ENCODE measurements at regions not wholly inside any gene's neighbourhood (a gene's known extent, or its start where the extent isn't known, plus 50 kb on each side); places are given as distances from the start of the nearest gene placed in this dataset.

DNA sequence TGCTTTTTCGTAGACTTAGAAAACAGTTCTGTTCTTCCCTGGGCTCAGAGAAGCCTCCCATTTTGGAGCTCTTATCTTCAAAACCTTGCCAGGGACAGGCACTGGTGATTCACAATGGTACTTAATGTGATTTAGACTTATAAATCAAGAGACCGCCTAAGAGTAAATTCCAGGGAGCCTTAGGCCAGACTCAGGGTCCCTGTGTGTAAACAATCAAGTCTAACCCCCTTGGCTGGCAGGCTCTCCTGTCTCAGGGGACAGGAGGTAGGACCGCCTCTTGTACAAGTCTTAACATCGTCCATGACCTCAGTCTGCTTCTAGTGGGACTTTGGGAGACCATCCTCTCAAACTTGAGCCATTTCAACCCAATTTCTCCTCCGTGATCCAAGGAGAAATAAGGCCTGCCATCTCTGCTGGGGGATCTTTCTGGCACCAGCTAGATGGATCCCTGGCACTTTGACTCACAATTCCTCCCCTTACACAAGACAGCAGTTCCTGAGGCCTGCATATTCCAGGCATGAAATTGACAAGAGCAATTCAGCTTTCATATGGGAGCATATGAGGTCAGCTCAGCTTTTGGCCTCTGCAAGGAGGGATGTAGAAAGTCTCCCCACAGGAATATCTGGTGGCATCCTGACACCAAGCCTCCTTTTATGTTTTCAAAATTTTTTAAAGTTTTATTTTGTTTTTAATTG lies 487.0 kb downstream of the TNS1 start:
- DNase-seq = no peak

DNA sequence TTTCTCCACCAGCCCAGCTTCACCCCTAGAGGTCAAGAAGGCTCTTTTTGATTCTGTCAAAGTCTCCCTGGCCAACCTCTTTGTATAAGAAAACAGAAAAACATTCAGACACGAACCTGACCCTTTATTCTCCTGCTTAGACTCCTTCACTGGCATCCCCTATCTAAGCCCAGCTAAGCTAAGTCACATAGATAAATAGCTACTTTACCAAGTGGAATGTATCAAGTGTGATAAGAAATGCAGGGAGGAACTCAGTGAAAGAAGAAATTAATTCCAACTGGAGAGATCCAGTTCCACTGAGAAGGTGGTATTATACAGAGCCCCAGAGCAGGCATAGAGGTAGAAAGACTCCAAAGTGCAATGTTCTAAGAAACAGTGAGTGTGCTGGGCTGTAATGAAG lies 489.5 kb downstream of the TNS1 start:
- no peak for DNase-seq

DNA sequence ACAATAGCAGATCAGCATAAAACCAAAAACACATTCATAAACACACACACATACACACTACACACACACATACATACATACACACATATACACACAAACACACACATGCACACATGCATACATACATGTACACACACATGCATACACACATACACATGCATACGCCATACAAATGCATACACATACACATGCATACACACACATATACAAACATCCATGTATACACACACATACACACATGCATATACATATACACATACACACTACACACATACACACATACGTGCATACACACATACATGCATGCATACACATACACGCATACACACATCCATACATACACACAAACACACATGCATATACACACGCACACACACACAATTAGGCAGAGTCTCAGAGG lies 490.1 kb downstream of the TNS1 start:
- DNase-seq = no peak

DNA sequence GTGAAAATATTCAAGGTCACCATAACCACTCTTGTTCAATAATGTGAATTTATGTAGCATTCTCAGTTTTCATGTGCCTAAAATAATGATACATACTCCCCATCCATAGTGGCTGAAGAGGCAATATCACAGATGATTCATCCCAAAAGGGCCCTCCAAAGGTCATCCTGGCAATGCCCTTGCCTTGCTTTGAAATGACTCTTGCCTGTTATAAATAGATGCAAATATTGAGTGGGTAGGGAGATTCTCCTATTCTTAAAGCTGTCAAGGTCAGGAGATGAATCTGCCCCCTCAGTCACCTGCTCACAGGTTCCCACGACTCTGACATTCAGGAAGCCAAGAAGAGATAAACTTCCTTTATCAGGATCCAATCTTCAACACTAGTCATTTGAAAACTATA lies 490.5 kb downstream of the TNS1 start:
- DNase-seq = no peak

DNA sequence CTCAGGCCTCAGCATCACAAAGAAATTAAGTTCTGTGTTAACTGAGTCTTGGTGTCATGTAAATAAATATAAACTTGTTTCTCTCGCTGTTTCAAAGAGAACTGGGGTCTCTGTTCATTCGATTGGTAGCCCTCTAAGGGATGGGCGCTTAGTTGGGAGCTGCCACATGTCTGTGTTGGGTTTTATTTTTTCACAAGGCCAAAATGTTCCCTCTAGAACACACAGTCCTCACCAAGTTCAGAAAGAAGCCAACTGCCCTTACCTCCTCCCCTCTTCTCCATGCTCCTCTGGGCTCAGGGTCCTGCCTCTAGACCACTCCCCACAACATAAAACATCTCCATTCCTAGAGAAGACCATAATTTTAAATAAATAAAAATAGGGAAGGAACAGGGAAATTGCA lies 490.9 kb downstream of the TNS1 start:
- no peak for DNase-seq

DNA sequence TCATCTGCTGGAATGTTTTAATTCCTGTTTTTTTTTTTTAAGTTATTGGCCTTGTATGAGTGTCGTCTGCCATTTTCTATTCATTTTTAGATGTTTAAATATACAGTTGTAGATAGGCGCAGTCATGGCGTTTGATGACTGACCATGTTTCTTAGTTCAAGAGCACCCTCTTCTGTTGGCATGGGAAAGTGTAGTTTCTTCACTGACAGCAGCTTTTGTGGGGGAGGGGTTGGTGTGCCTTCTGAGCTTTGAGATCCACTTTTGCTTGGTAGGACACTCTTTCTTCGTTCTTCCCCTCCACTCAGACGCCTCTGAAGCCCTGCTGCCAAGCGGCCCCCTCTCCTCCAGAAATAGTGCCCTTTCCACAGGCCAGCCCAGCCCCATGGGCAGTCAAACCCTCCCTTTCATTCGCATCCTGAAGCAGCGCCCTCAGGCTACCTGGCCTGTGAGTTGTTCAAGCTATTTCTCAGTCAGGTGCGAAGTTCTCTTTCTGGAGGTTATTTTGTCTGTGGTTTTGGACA lies 492.0 kb downstream of the TNS1 start:
- DNase-seq = peak; percentile 21

DNA sequence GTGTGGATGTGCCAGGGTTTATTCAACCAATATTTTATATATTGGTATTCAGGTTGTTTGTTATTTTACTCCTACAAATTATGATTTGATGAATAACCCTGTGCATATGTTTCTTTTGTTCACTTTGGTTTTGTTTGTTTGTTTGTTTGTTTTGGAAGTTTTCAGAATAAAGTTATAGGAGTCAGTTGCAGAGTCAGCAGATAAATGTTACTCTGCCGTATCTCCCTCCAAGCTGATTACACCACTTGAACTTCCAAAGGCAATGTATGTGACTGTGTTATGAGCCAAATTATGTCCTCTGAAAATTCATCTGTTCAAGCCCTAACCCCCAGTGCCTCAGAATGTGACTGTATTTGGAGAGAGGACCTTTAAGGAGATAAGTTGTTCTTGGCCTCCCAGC lies 497.5 kb downstream of the TNS1 start:
- no peak for DNase-seq

DNA sequence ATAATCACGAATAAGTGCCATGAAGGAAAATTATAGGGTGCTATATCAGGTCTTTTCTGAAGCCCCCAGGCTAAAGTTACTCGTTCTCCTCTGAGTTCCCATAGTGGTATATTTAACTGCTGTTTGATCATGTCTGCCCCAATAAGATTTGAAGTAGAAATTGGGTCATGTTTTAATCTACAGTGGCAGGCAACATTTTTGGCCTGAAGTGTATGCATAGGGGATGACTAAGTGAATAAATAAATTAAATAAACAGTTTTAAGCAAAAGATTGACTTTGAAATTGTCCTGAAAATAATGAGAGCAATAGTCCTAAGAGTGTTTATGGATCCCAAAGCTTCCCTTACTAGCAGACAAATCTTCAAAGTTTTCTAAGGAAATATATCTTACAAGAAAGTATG lies 500.9 kb downstream of the TNS1 start:
- no peak for DNase-seq

DNA sequence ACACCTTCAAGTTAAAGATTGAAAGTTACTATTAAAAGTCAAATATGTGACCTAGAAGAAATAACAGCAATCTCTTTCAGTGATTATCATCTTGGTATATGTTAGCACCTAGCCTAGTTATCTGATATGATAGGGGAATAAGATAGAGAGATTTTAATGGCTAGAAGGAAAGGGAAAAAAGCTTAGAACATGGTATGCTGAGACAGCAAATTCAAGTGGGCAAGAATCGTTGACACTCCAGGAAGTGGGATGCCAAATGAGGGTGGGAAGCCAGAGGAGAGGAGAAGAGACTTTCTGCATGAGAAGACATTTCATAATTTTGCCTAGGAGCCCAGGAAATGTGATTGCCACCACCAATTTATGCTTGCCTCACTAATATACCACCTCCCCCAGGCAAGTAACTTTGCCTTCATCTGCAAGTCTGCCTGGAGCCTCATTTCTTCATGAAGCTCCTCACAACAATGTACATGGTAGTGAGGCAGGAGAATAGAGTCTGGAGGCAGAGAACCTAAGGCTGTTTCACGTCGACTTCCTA lies 504.9 kb downstream of the TNS1 start:
- no peak for DNase-seq

DNA sequence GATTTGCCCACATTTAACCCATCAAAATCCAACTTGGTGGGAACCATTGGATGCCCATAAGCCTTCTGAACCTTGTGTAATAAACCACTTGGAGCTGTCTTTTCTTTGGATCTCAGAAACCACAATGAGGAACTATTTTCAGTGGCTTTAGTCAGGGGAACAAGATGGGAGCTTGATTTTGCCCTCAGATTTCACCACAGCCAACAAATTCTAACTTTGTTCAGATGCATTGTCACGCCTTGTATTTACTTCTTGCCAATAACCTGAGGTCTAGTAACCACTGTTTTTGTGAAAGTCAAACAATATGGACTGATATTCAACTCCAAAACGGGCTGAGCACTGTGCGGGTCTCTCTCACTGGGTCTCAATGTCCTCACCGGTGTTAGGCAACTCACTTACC lies 508.2 kb downstream of the TNS1 start:
- no peak for DNase-seq

DNA sequence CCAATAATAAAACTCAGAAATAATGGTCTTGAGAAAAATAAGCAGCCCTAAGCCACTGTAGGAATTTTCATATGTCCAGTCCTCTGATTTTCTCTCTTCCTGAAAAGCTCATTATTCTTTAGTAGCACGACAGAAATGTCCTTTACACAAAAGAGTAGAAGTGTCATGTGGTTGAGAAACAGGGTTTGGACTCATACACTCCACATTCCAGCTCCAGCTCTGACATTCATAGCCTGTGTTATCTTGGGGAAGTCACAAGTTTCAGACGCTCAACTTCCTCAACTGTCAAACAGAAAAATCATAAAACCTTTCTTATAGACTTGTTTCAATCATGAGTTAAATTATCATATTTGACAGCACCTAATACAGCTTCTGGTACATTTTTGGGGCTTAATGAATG lies 511.5 kb downstream of the TNS1 start:
- DNase-seq = no peak

DNA sequence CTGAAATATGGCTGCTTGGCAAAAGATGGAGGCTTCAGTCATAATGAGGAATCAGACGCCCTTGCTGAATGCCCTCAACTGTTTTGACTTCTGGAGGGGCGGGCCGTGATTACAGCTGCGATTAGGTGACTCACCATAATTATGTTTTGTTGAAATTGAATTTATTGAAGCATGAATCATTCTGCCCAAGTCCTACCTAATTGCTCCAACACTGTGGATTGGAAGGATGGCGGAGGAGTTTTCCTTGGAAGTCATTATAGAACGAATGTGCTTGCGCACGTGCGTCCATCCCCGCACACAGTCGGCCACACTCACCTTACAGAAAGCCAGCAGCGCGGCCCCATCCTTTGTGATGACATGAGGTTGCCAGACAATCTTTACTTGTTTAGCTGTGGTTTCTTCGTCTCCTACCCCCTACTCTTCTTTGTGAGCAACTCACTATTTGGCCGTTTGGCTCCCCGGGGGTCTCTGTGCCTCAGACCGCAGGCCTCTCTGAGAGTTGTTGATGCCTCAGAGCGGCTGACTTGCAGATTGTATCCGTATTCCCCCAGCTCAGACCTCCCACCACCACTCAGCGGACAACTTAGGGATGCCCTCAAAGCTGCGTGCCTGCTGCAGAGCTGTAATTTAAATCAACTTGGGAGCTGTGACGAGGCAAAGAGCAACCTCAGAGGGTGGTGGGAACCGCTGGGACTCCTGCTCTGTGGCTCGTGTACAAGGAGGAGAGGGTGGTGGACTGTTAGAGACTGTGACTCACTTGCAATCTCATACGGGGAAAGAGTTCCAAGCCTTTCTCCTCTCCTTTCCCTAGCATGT lies 513.4 kb downstream of the TNS1 start:
- no peak for DNase-seq

DNA sequence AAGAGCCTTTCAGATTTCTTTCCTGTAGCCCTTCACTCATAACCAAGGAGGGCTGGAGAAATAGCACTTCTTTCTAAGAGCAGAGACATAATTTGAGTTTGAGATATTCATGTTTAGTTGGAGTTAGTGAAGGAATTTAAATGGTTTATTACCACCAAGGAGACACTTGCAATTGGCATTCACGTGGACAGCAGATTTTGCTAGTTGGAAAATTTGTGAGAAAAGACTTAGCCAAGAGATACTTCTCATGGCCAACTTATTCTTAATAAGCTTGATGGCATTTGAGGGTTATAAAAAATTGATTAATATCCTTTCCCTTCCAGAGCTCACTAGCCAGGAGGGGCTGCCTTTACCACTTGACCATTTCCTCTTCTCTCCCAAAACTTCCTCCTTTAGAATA lies 518.7 kb downstream of the TNS1 start:
- DNase-seq = no peak

DNA sequence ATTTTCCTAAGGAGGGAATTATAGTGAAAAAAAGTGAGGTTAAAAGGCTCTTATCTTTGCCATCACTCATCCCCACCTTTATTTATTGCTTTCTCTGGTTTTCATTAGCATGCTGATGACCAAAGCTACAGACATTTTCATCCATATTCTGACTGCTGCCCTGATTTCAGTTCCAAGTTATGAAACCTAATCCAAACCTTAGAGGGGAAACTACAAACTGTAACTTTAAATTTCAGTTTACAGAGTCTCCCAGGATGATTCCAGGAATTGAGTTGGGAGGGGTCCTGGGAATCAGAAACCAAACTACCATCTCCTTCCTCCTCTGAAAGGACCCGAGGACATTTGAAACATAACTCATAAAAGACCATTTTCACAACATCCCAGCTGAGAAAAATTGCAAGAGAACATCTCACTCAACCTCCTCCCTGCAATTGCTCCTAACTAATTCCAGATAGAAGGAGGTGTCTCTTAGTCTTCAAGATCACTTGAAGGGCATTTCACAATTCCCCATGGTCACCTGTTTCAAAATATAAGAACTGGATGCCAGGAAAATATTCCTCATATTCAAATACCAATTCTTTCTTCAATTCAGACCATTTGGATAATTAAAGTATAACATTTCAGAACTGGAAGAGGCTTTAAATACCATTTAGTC lies 520.6 kb downstream of the TNS1 start:
- DNase-seq = no peak

DNA sequence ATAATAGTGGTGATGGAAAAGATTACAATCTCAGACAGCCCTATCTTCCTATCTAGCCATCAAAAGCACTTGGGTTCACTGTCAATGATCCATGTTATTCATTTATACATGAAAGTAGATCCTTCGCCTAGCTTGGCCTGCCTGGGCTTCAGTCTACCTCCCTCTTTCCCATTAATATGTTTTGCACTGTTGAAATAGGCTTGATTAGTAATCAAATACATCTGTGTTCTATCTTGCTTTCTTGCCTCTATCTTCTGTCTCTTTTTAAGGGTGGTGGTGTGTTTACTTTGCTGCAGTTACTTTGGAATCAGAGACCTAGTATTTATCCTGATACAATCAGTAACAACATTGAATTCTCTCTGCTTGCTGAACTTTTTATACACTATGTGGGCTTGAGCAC lies 521.2 kb downstream of the TNS1 start:
- no peak for DNase-seq

DNA sequence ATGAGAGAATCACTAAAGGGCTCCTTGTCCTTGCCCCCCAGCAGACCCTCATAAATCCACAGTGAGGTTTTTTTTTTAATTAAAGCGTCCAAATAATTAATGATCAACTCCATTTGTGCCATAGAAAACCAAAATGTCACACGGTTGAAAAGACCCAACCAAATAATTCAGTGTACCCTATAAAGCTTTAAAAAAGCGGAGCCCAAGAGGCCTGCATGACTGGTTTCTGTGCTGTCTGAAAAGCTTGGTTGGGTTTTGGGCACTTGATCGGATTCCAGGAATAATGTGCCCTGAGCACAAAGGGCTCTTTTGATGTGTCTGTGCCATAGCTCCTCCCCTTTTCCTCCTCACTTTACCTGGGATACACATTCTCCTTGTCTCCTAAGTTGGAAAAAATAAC lies 523.2 kb downstream of the TNS1 start:
- DNase-seq = no peak

DNA sequence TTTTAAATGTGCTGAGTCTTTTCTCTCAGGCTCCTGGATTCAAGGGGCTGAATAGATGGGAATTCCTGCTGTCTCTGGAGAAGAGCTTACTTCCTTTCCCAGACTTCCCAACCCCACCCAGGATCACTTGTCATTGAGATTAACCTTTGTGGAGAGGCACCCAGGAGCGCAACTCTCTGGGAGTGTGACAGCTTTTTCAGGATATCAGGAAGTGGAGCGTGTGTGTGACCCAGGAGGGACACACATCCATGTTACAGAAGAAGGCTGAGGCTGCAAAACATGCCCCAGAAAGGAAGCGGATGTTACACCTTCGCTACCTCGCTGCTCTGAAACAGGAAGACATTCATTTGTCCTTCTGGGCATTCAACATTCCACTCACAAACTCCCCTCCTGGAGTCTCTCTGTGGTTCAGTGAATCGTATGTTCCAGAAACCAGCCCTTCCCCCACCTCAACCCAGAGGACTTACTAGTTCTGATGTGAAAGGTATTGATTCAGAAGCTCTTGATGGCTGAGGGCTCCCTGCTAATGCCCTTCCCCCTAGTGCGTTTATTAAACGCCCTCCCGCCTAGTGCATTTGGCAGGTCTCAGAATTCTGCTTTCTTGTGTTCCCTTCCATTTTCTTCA lies 523.9 kb downstream of the TNS1 start:
- DNase-seq = no peak

DNA sequence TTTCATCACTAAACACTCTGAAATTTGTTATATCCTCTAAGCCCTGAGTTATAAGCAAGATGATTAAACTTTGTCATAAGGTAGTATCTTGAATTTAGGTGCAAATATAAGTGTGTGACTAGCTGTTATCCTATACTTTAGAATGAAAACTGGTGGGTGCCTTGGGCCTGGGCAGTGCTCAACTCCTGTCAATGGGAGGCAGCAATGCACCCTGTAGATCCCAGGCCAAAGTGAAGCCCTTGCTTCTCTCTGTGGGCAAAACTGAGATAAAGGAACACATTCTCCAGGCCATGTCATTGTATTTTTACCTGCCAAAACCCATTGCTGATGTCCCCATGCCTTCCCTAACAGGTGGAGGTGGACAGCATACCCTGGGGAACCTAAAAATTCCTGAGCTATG lies 525.2 kb downstream of the TNS1 start:
- DNase-seq = no peak

DNA sequence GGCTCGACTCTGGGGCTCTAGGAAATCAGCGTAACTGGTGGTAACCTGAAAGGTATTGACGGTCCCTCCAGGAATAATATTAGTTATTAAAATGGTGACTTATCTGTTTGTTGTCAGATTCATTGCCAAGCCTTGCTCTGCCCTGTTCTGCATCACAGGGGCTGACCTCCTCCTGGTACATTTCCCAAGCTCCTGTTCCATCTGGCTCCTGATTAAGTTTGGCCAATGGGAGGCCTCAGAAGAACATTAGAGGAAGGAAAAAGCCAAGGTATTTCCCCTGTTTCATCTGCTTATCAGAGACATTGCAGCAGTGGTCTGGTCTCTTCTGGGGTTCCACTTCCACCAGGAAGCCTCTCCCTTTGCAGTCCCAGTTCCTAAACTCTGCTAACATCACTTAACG lies 527.0 kb downstream of the TNS1 start:
- DNase-seq = no peak

DNA sequence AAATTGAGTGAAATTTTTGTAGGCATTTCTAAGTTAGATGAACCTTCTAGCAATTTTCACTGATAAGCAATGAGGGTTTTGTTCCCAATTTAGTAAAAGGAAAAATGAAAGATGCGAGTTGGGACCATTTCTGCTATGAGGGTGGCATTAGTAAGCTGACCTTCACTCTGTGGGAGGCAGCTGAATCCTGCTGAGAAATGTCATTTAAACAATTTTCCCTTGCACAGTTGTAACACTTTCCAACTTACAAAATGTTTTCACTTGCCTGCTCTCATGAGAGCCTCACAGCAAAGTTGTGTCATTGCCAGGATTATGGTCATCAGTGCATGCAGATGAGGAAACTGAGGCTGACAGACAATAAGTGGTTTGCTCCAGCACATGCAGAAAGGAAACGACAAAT lies 527.7 kb downstream of the TNS1 start:
- DNase-seq = no peak

DNA sequence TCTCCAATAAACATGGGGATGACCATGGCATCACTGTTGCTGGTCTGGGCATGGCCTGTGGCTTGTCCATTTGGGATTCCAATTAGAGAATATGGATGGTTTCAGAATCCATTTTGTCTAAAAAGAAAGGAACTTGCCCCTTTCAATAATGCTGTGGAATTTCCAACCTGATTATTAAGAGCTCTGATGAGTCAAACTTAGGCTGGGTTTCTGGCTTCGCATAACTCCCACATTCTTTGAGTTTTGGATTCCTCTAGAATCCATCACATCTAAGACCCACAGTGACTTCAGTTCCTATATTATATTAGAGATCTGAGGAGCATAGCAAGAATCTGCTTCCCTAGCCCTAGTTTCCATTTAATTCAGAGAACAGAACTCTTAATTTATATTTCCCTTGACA lies 531.5 kb downstream of the TNS1 start:
- no peak for DNase-seq

DNA sequence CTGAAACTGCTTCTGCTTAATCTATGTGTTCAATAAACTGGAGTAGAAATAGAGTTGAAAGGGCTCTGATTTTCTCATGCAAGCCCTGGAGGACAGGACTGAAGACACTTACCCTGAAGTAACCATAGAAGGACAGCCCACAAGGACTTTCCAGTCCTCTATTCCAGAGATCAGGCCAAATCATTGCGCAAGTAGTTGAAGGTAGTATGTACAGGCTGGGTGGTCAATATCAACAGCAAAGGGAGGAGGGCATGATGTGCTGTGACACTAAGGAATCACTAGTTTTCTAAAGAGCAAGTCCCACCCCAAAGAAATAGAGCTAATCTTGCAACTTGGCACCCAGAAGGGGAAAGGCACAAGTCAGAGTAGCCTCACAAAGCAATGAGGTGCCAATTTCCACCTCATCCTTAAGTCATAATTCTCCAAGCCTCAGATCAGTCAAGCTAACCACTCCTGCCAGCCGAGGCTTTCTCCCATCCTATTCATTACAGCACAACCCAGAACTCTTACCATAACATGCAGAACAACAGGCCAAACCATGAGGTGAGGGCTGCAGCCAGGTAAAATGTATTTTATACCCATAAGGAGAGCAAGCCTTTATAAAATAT lies 533.5 kb downstream of the TNS1 start:
- no peak for DNase-seq

Data from CD4-positive, alpha-beta T cell treated with Interleukin-17A for 1 hour (primary cell).